Anterior cingulate cortex (tissue), 58 donors: ENCODE measurements at regions not wholly inside any gene's neighbourhood (a gene's known extent, or its start where the extent isn't known, plus 50 kb on each side); places are given as distances from the start of the nearest gene placed in this dataset.

Experiments used
- DNase-seq, 58 donors: peaks; one replicate each; lab custom pipeline; 2025; lab: John Stamatoyannopoulos, UW

DNA sequence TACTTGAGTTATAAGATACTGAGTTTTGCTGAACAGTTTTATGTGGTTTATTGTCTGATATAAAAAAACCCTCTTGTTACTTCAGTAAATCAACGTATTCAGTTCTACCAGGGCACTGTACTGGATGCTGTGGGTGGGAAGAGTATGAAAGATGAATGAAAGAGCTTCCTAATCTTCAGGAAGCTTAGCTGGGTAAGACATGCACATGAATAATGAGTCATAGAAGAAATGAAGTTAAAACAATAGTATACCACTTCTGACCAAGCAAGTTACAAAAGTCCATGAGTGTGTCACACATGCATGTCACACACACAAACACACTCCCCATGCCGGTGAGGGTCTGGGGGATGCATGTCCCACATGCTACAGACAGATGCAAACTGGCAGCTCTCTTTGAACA is 105.9 kb downstream of the SIPA1L2 start:
- no peak for DNase-seq

DNA sequence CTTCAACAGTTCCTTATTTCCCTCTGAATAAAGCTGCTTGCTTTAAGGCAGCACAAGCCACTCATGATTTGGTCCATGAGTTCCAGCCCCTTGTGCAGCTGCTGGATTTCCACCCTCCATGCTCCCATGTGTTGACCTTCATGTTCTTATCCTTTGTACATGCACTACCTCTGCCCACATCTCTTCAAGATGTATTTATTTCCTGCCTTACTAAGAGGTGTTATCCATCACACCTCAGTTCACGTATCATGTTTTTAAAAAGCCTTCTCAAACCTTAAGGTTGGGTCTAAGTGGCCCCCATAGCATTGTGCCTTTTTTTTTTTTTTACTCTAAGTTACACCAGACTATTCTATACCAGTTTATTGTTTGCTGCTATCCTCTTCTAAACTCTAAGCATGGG is 107.7 kb downstream of the SIPA1L2 start:
- DNase-seq = no peak

GRCh38 chr1:232521660-232522059 is 108.3 kb downstream of the SIPA1L2 start:
- no peak for DNase-seq

DNA sequence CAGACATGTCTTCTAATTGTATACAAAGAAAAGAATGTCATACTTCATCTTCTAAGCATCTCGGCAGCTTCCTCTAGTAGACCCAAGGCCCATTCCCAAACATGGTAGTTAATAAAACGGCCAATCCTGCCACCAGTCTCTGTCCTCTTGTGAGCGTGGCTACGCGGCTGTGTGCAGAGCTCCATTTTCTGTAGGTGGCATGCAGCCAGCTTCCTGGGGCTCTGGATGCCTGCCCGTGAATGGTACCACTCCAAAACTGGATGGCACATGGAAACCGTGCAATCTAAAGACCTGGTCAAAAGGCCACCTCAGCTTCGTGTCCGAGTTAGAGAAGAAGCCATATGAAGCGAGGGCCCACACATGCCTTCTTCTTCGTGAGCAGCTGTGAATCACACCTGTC is 110.7 kb downstream of the SIPA1L2 start:
- DNase-seq = peak in 27 of 58 donors; percentile 3 to 80 (median 14)

- DNase-seq = no peak
Measured at GRCh38 chr1:232518349-232518748, 111.6 kb downstream of the SIPA1L2 start.

DNA sequence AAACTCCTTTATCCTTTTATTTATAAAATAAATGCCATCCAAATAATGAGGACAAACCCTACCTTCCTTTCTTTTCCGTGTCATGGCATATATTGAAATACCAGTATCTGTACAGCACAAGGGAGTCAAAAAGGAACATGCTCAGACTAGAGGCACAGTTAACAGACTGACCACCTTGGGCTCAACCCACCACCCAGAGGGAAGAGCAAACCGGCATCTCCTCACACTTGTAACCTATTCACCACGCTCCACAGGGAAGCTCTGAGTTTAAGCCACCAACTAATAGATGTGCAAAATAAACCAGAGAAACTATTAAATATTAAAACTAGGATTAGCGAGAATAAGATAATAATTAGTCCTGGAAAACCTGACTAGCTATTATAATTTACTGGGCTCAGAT is 112.7 kb downstream of the SIPA1L2 start:
- no peak for DNase-seq

GRCh38 chr1:232515706-232516105 is 114.2 kb downstream of the SIPA1L2 start:
- DNase-seq = no peak

DNA sequence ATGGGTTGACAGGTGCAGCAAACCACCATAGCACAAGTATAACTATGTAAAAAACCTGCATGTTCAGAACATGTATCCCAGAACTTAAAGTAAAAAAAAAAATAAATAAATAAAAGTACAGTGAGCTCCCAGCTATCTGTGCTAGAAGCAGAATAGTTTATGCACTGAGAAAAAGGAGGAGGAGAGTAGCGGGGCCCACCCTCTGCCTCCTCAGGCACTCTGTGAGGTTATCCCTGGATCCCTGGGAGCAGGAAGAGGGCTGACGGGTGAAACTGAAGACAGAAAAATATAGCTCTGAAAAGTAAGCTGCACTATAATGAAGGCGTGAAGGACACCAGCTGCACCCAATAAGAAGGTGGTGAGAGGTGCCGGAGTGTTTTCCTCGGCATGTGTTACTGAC is 117.2 kb downstream of the SIPA1L2 start:
- no peak for DNase-seq

GRCh38 chr1:232511172-232511571 is 118.8 kb downstream of the SIPA1L2 start:
- no peak for DNase-seq

- no peak for DNase-seq
Measured at GRCh38 chr1:232510367-232511110, 119.4 kb downstream of the SIPA1L2 start.

GRCh38 chr1:232509570-232509969 is 120.4 kb downstream of the SIPA1L2 start:
- peak in 12 of 58 donors; percentile 3 to 23 (median 6) for DNase-seq

DNA sequence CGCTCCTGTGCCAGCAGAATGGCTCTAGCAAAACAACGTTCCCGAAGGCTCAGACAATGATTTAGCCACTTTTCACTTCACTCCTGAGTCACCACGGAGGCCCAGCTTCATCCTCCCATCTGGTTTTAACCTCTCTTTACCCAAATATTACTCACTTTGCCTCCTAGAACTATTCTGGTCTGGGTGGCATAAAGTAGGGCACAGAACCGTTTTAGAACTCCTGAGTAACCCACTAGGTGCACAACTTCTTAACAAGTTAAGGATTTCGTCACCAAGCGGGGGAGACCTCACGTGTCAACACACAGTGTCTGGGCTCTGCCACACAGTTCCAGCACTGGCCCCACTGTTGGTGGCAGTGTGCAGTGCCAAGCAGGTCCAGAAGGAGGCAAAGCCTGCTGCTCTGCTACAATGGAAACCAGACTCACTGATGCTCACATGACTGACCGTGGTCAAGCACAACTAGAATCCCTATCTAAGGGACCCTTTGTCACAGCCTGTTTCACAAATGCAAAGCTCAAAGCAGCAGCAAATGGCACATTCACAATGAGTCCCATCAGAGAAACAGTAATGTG is 121.7 kb downstream of the SIPA1L2 start:
- peak in 46 of 58 donors; percentile 7 to 82 (median 46) for DNase-seq

DNA sequence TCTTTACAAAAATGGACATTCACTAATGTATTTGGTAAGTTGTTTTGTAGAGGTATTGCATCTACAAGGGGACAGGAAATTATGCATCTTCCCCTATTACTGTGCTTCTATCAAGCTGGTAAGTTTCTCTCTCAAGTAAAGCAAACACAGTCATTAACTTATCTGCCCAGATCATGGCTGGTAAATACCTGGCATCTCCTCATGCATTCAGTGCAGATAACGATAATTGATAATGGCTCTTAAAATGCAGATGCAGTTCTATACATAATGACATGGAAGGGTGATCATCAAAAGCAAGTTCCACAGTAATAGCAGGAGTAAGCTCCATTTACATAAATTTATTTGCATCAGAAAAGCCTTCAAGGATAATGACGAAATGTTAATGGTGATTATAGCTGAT is 122.4 kb downstream of the SIPA1L2 start:
- no peak for DNase-seq

GRCh38 chr1:232505884-232506283 is 124.0 kb downstream of the SIPA1L2 start:
- DNase-seq = no peak

DNA sequence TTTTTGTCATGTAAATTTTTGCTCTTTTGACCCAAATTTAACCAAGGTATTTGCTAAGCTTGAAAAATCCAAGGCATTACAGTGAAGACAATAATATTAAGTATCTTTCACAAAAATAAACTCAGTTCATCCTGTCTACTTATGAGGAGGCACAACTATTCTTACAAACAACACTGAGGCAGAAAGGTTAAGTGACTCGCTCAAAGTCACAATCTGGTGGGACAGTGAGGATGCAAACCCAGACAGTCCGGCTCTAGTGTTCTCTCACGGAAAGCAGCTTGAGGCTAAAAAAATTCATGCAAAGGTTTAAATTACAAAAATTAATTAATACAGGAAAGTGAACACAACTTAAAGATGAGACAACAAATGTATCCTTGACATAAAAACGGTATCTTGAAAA is 125.3 kb downstream of the SIPA1L2 start:
- DNase-seq = no peak

DNA sequence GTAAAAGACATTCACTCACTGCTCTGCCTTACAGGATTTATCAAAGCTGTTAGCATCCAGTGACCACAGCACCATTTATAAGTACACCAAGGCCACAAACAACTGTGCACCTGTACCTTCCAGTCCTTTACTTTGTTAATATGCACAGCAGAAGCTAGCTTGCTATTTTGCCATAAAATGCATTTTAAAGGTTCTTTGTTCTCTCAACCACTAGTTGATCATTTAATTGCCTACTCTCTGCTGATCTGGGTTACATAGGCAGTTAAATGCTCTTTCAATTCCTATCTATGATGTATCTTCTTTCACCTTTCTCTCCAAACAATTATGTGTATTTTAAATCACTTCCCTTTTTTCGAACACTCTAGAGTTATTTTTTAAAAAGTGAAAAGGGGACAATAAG is 126.4 kb downstream of the SIPA1L2 start:
- no peak for DNase-seq

DNA sequence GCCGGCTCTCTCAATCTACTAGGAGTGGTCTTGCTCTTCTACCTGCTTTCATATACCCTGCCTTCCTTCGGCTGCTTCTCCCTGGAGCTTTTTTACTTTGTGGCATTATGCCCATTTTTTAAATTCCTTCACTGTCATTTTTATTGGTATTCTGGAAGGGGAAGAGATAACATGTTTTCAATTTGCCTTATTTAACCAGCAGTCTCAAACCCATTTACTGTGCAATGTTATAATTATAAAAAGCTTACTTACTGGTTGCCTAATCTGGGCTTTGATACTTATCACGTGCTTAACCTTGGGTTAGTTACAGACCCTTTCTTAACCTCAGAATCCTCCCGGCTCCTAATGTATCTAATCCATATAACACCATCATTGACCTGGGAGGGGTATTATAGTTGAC is 128.1 kb downstream of the SIPA1L2 start:
- no peak for DNase-seq

DNA sequence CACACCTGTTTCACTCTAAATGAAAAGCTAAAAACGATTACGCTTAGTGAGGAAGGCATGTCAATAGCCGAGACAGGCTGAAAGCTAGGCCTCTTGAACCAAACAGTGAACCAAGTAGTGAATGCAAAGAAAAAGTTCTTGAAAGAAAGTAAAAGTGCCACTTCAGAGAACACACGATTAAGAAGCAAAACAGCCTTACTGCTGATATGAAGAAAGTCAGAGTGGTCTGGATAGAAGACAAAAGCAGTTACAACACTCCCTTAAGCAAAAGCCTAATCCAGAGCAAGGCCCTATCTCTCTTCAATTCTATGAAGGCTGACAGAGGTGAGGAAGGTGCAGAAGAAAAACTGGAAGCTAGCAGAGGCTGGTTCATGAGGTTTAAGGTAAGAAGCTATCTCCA is 130.7 kb downstream of the SIPA1L2 start:
- DNase-seq = no peak

DNA sequence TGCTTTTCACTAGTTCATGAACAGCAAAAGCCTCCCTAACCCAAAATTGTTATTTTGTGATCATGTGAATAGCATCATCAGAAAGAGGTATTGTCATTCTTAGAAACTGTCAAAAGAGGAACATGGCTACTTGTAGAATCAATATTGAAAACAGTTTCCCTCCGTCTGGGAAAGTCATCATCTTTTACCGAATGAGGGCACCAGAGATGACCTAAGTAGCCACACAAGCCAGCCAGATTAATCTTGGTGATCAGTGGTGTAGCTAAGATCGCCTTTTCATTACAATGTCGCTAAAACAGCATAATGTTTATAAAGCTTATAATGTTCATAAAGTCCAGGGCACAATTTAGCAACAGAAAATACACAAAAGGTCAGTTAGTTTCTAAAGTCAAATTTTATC is 136.1 kb downstream of the SIPA1L2 start:
- DNase-seq = no peak

- DNase-seq = no peak
Measured at GRCh38 chr1:232489256-232489655, 140.7 kb downstream of the SIPA1L2 start.

DNA sequence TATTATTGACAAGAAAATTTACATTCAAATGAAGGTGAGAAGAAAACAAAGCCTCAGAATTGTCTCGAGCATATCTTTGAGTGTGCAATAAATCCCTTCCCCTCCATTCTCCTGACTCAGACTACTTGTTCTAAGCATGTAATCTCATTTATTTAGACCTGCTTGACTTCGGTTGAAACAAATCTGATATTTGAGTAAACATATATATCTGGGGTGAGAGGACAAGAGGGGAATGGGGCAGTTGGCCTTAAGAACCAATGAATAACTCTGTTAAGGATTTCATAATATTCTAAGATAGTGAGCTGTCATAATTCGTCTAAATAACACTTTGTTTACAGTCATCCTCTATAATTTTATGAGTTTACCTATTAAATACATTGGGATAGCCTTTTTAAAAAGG is 142.7 kb downstream of the SIPA1L2 start:
- DNase-seq = no peak

- peak in 2 of 58 donors; percentile 4 to 10 for DNase-seq
Measured at GRCh38 chr1:232486454-232487207, 143.3 kb downstream of the SIPA1L2 start.
